PC-9 (cell line): ENCODE measurements at regions not wholly inside any gene's neighbourhood (a gene's known extent, or its start where the extent isn't known, plus 50 kb on each side); places are given as distances from the start of the nearest gene placed in this dataset.
A peak's percentile ranks its signal among the peaks of the same experiment; 100 is the strongest.

Experiments used
- BruUV-seq: library from RNA; stranded (reverse); fragments of 400-500 nt; replicated peaks from 2 replicates; lab custom pipeline; 2021; lab: Mats Ljungman, UMichigan
- CTCF ChIA-PET: fragments of 300-600 bp; sonication (Branson Sonifier 250); formaldehyde crosslinking; loops from one replicate; lab custom pipeline; 2022; ENCODE audit warnings: antibody characterized with exemption; lab: Charles Lee
- POLR2A ChIA-PET: fragments of 300-600 bp; sonication (Branson Sonifier 250); formaldehyde crosslinking; loops from one replicate; lab custom pipeline; 2022; ENCODE audit warnings: antibody characterized with exemption; ENCODE audit not compliant: unreplicated experiment; lab: Charles Lee
- DNase-seq, 2 experiments: peaks; one replicate each; pipeline versions ENCODE4 v3.0.0 to v3.0.0-alpha.2; 2015 to 2022; ENCODE audit warnings: mixed read lengths in 1 of 2
- H2AFZ ChIP-seq: fragments of 200-600 bp; sonication (generic); 2 replicates; pipeline ENCODE4 v1.8.1; 2017; ENCODE audit warnings: antibody characterized with exemption
- H3F3A ChIP-seq: fragments of 200-600 bp; sonication (generic); 2 replicates; pipeline ENCODE4 v1.8.1; 2017; ENCODE audit warnings: antibody characterized with exemption, mild to moderate bottlenecking, low read depth; ENCODE audit not compliant: insufficient read depth
- H3K27ac ChIP-seq: fragments of 200-600 bp; sonication (generic); 2 replicates; pipeline ENCODE4 v1.6.1; 2016; ENCODE audit warnings: mixed run types
- H3K27me3 ChIP-seq: fragments of 200-600 bp; sonication (generic); 2 replicates; pipeline ENCODE4 v1.6.1; 2016; ENCODE audit warnings: low read depth, mixed run types; ENCODE audit not compliant: insufficient read depth
- H3K36me3 ChIP-seq: fragments of 200-600 bp; sonication (generic); 2 replicates; pipeline ENCODE4 v1.6.1; 2016; ENCODE audit warnings: low read depth, mixed run types
- H3K4me1 ChIP-seq: fragments of 200-600 bp; sonication (generic); replicated peaks from 2 replicates; pipeline ENCODE4 v1.6.1; 2016; ENCODE audit warnings: mixed run types; ENCODE audit not compliant: insufficient read depth
- H3K4me2 ChIP-seq: fragments of 200-600 bp; sonication (generic); 2 replicates; pipeline ENCODE4 v1.6.1; 2017; ENCODE audit warnings: mixed run types
- H3K4me3 ChIP-seq: fragments of 200-600 bp; sonication (generic); 2 replicates; pipeline ENCODE4 v1.6.1; 2016; ENCODE audit warnings: mixed run types
- H3K79me2 ChIP-seq: fragments of 200-600 bp; sonication (generic); 2 replicates; pipeline ENCODE4 v1.6.1; 2017; ENCODE audit warnings: low read depth, mixed run types
- H3K9me2 ChIP-seq: fragments of 200-600 bp; sonication (generic); 2 replicates; pipeline ENCODE4 v1.8.1; 2017; ENCODE audit warnings: mild to moderate bottlenecking; ENCODE audit not compliant: insufficient read depth
- H3K9me3 ChIP-seq: fragments of 200-600 bp; sonication (generic); 2 replicates; pipeline ENCODE4 v1.8.1; 2016; ENCODE audit warnings: low read depth; ENCODE audit not compliant: insufficient read depth
- H4K20me1 ChIP-seq: fragments of 200-600 bp; sonication (generic); 2 replicates; pipeline ENCODE4 v1.8.1; 2017; ENCODE audit not compliant: insufficient read depth
- CTCF ChIP-seq: fragments of 200-600 bp; sonication (generic); conservative IDR thresholded peaks from 2 replicates; pipeline ENCODE4 v1.6.1; 2017; ENCODE audit warnings: mixed run types, antibody characterized with exemption, mild to moderate bottlenecking, moderate library complexity
- EZH2 ChIP-seq: fragments of 200-600 bp; sonication (generic); IDR thresholded peaks from 2 replicates; pipeline ENCODE4 v1.8.0; 2017; ENCODE audit warnings: antibody characterized with exemption, low read depth
- intact Hi-C: fragments of 100-400 bp; cut with micrococcal nuclease; formaldehyde crosslinking; loops from one replicate; pipeline ENCODE4 v1.10.0; 2022; ENCODE audit not compliant: unreplicated experiment

- no peaks in the 10 kb centered on the region for H3K79me2 ChIP-seq
- intact Hi-C loops = no loop called here
- no peak overlapping the region for H3K4me3 ChIP-seq
- H3K4me2 ChIP-seq = no peak overlapping the region
- H4K20me1 ChIP-seq = no peaks in the 10 kb centered on the region
- no peak for TF ChIP-seq CTCF
- no peak for TF ChIP-seq EZH2
- H3K27ac ChIP-seq = no peak overlapping the region
- no peaks in the 10 kb centered on the region for H3K9me3 ChIP-seq
- no peaks in the 10 kb centered on the region for H3K36me3 ChIP-seq
- ChIA-PET CTCF (no interaction called here), POLR2A (no interaction called here)
- no peak for DNase-seq
- H3F3A ChIP-seq = peaks cover 8% of the 10 kb centered on the region; the same call in 1 of the 2 replicates
- H3K4me1 ChIP-seq = peaks cover 15% of the 10 kb centered on the region
- H3K27me3 ChIP-seq = no peaks in the 10 kb centered on the region
- H2AFZ ChIP-seq = no peak overlapping the region
- no peaks in the 10 kb centered on the region for H3K9me2 ChIP-seq
- no TSS peak for BruUV-seq
Observed at GRCh38 chr7:46428295-46428694, 507.2 kb upstream of the IGFBP3 start.

GRCh38 chr7:46424934-46425333, 503.9 kb upstream of the IGFBP3 start:
- H3K9me2 ChIP-seq = no peaks in the 10 kb centered on the region
- H3K4me3 ChIP-seq = no peak overlapping the region
- BruUV-seq = no TSS peak
- no peaks in the 10 kb centered on the region for H3K4me1 ChIP-seq
- no peak overlapping the region for H3K27ac ChIP-seq
- no peaks in the 10 kb centered on the region for H3K79me2 ChIP-seq
- H3K4me2 ChIP-seq = no peak overlapping the region
- DNase-seq = peak in 1 of 2 experiments; percentile 34
- H4K20me1 ChIP-seq = no peaks in the 10 kb centered on the region
- H3K36me3 ChIP-seq = no peaks in the 10 kb centered on the region
- no peaks in the 10 kb centered on the region for H3K27me3 ChIP-seq
- intact Hi-C loops = no loop called here
- H2AFZ ChIP-seq = no peak overlapping the region
- ChIA-PET POLR2A (no interaction called here), CTCF (interaction anchor here (0.6 kb wide), 1 partner anchor 755 kb away, joined by 3 read pairs; no protein-coding TSS in a partner anchor)
- TF ChIP-seq CTCF = no peak
- no peak for TF ChIP-seq EZH2
- H3K9me3 ChIP-seq = no peaks in the 10 kb centered on the region
- H3F3A ChIP-seq = no peaks in the 10 kb centered on the region

- no TSS peak for BruUV-seq
- Histone ChIP-seq H3K27ac (no peak overlapping the region), H3K4me1 (no peaks in the 10 kb centered on the region), H3K4me3 (no peak overlapping the region), H3K9me3 (no peaks in the 10 kb centered on the region), H3K4me2 (no peak overlapping the region), H3K79me2 (no peaks in the 10 kb centered on the region), H3K27me3 (no peaks in the 10 kb centered on the region), H2AFZ (no peak overlapping the region), H3K36me3 (no peaks in the 10 kb centered on the region), H3F3A (no peaks in the 10 kb centered on the region), H4K20me1 (no peaks in the 10 kb centered on the region), H3K9me2 (no peaks in the 10 kb centered on the region)
- ChIA-PET CTCF (no interaction called here), POLR2A (no interaction called here)
- intact Hi-C loops = no loop called here
- DNase-seq = peak in 1 of 2 experiments; percentile 39
- TF ChIP-seq CTCF = no peak
- TF ChIP-seq EZH2 = no peak
Observed at GRCh38 chr7:46421441-46422230, 500.6 kb upstream of the IGFBP3 start.
